H1 (cell line): ENCODE measurements at regions not wholly inside any gene's neighbourhood (a gene's known extent, or its start where the extent isn't known, plus 50 kb on each side); places are given as distances from the start of the nearest gene placed in this dataset.
"Not testable (repeated sequence)": the region's sequence is repeated elsewhere in the genome, so short reads cannot be mapped to it uniquely, and the experiment has no call there.

Experiments
- CTCF ChIA-PET: fragments of 300-600 bp; sonication (Branson Sonifier 250); formaldehyde crosslinking; loops from one replicate; lab custom pipeline; 2021; ENCODE audit not compliant: partially characterized antibody; lab: Charles Lee
- POLR2A ChIA-PET: fragments of 300-600 bp; sonication (Branson Sonifier 250); formaldehyde crosslinking; loops from one replicate; lab custom pipeline; 2021; ENCODE audit warnings: inconsistent platforms; ENCODE audit not compliant: partially characterized antibody; lab: Charles Lee
- DNase-seq, 2 experiments: peaks; one replicate each; pipeline versions ENCODE4 v3.0.0 to v3.0.0-alpha.2; 2010 to 2022; ENCODE audit warnings: low spot score in 2 of 2, low read depth in 1 of 2, mixed read lengths in 1 of 2
- FAIRE-seq: peaks from 2 replicates; lab custom pipeline; 2011; peaks lifted over from hg19 to GRCh38; lab: Jason Lieb, UNC
- H2AFZ ChIP-seq: 2 replicates; pipeline ENCODE4 v1.8.1; 2012; ENCODE audit warnings: low read length, inconsistent platforms
- H2AK5ac ChIP-seq: 2 replicates; pipeline ENCODE4 v1.6.1; 2013; ENCODE audit warnings: low read depth, low read length
- H2BK120ac ChIP-seq: replicated peaks from 2 replicates; pipeline ENCODE3; 2013; ENCODE audit warnings: low read depth, low read length, inconsistent platforms
- H2BK12ac ChIP-seq: 2 replicates; pipeline ENCODE4 v1.6.1; 2013; ENCODE audit warnings: low read depth, low read length
- H2BK15ac ChIP-seq: 2 replicates; pipeline ENCODE4 v1.6.1; 2013; ENCODE audit warnings: low read length
- H2BK20ac ChIP-seq: 2 replicates; pipeline ENCODE4 v1.6.1; 2013; ENCODE audit warnings: low read length
- H2BK5ac ChIP-seq: 2 replicates; pipeline ENCODE4 v1.6.1; 2013; ENCODE audit warnings: low read depth, low read length
- H3K14ac ChIP-seq: 2 replicates; pipeline ENCODE4 v1.6.1; 2013; ENCODE audit warnings: inconsistent platforms; ENCODE audit not compliant: insufficient read length
- H3K18ac ChIP-seq: 2 replicates; pipeline ENCODE4 v1.6.1; 2013; ENCODE audit warnings: low read length; ENCODE audit errors: extremely low read depth
- H3K23ac ChIP-seq: 2 replicates; pipeline ENCODE4 v1.6.1; 2013; ENCODE audit warnings: inconsistent platforms; ENCODE audit not compliant: insufficient read length
- H3K23me2 ChIP-seq: 2 replicates; pipeline ENCODE4 v1.6.1; 2013; ENCODE audit warnings: low read depth, low read length
- H3K27ac ChIP-seq: 2 replicates; pipeline ENCODE4 v1.6.1; 2011; ENCODE audit warnings: low read depth, low read length, inconsistent platforms
- H3K27me3 ChIP-seq, 4 experiments: replicated peaks in 1 of 4; 1 replicate in 1 of 4; 2 replicates in 3 of 4; pipeline versions ENCODE4 v1.6.1 to v1.8.1; 2011 to 2013; ENCODE audit warnings: low read length in 3 of 4, mild to moderate bottlenecking in 3 of 4, inconsistent platforms in 2 of 4, mixed read lengths in 2 of 4, moderate library complexity in 1 of 4; ENCODE audit not compliant: control insufficient read depth in 3 of 4, insufficient read depth in 3 of 4; ENCODE audit errors: extremely low read depth in 1 of 4
- H3K36me3 ChIP-seq, 4 experiments: 2 replicates each; pipeline versions ENCODE4 v1.6.1 to v1.8.1; 2011 to 2013; ENCODE audit warnings: mild to moderate bottlenecking in 4 of 4, low read length in 3 of 4, moderate library complexity in 2 of 4, control low read depth in 1 of 4, inconsistent platforms in 1 of 4; ENCODE audit not compliant: insufficient read depth in 4 of 4, control insufficient read depth in 2 of 4
- H3K4ac ChIP-seq: replicated peaks from 2 replicates; pipeline ENCODE3; 2013; ENCODE audit warnings: low read length, low read depth, mixed read lengths, inconsistent platforms; ENCODE audit not compliant: insufficient read length
- H3K4me1 ChIP-seq, 4 experiments: replicated peaks in 1 of 4; 1 replicate in 1 of 4; 2 replicates in 3 of 4; pipeline versions ENCODE4 v1.6.1 to v1.8.1; 2011 to 2013; ENCODE audit warnings: low read length in 3 of 4, inconsistent platforms in 2 of 4, mixed read lengths in 1 of 4; ENCODE audit not compliant: insufficient read depth in 4 of 4, control insufficient read depth in 3 of 4
- H3K4me2 ChIP-seq, 2 experiments: 2 replicates each; pipeline versions ENCODE4 v1.6.1 to v1.8.1; 2011 to 2013; ENCODE audit warnings: low read depth in 2 of 2, low read length in 2 of 2, control low read depth in 1 of 2, inconsistent platforms in 1 of 2, mild to moderate bottlenecking in 1 of 2; ENCODE audit not compliant: insufficient read depth in 1 of 2
- H3K4me3 ChIP-seq, 4 experiments: fragments of 200-600, 300-600 bp in 1 of 4; sonication (generic), shearing (Covaris generic), sonication (Bioruptor Twin) in 1 of 4; 2 replicates each; pipeline versions ENCODE4 v1.5.1 to v1.8.1; 2011 to 2016; ENCODE audit warnings: low read length in 4 of 4, low read depth in 3 of 4, control low read depth in 2 of 4, inconsistent platforms in 2 of 4, mild to moderate bottlenecking in 2 of 4, mixed read lengths in 1 of 4, moderate library complexity in 1 of 4; ENCODE audit not compliant: insufficient read depth in 2 of 4; ENCODE audit errors: extremely low read depth in 1 of 4
- H3K56ac ChIP-seq: replicated peaks from 2 replicates; pipeline ENCODE3; 2013; ENCODE audit warnings: low read depth, mild to moderate bottlenecking, mixed read lengths, low read length, inconsistent platforms; ENCODE audit not compliant: insufficient read length
- H3K79me1 ChIP-seq: 2 replicates; pipeline ENCODE4 v1.6.1; 2013; ENCODE audit warnings: low read depth, low read length, control low read depth
- H3K79me2 ChIP-seq, 2 experiments: 2 replicates each; pipeline versions ENCODE4 v1.6.1 to v1.8.1; 2012 to 2013; ENCODE audit warnings: low read length in 2 of 2, mild to moderate bottlenecking in 2 of 2, inconsistent platforms in 1 of 2; ENCODE audit not compliant: insufficient read depth in 2 of 2, control insufficient read depth in 1 of 2
- H3K9ac ChIP-seq, 4 experiments: replicated peaks in 1 of 4; 1 replicate in 1 of 4; 2 replicates in 3 of 4; pipeline versions ENCODE4 v1.6.1 to v1.8.1; 2011 to 2013; ENCODE audit warnings: low read depth in 3 of 4, low read length in 3 of 4, control low read depth in 2 of 4, mild to moderate bottlenecking in 2 of 4, moderate library complexity in 2 of 4, inconsistent platforms in 1 of 4; ENCODE audit errors: extremely low read depth in 1 of 4
- H3K9me3 ChIP-seq, 2 experiments: 2 replicates each; pipeline versions ENCODE4 v1.6.1 to v1.8.1; 2012 to 2013; ENCODE audit warnings: mild to moderate bottlenecking in 2 of 2, moderate library complexity in 2 of 2, control low read depth in 1 of 2, inconsistent platforms in 1 of 2, low read depth in 1 of 2, low read length in 1 of 2, mixed read lengths in 1 of 2; ENCODE audit not compliant: insufficient read depth in 2 of 2
- H4K20me1 ChIP-seq, 2 experiments: replicated peaks in 1 of 2; 2 replicates each; pipeline versions ENCODE3 to v1.8.1; 2011 to 2013; ENCODE audit warnings: inconsistent platforms in 2 of 2, low read length in 2 of 2, mild to moderate bottlenecking in 1 of 2; ENCODE audit not compliant: insufficient read depth in 2 of 2, control insufficient read depth in 1 of 2
- H4K5ac ChIP-seq: 2 replicates; pipeline ENCODE4 v1.6.1; 2013; ENCODE audit warnings: low read length, low read depth, mixed read lengths, inconsistent platforms; ENCODE audit not compliant: insufficient read length
- H4K8ac ChIP-seq: 2 replicates; pipeline ENCODE4 v1.8.0; 2013; ENCODE audit warnings: mild to moderate bottlenecking, moderate library complexity, low read length, inconsistent platforms; ENCODE audit not compliant: insufficient read depth; ENCODE audit errors: extremely low read depth
- H4K91ac ChIP-seq: replicated peaks from 2 replicates; pipeline ENCODE3; 2013; ENCODE audit warnings: low read length, mixed read lengths, inconsistent platforms; ENCODE audit not compliant: insufficient read length
- WGBS, 2 experiments: shearing (Covaris generic) in 1 of 2; methylation state at CpG; one replicate each; pipeline versions ENCODE4 v1.1.6 to v1.1.7; 2013 to 2015; ENCODE audit warnings: low lambda C conversion rate in 2 of 2, mixed read lengths in 2 of 2, inconsistent platforms in 1 of 2, low coverage in 1 of 2, missing lambda C conversion rate in 1 of 2; ENCODE audit not compliant: insufficient replicate concordance in 2 of 2, insufficient coverage in 1 of 2, insufficient read length in 1 of 2; ENCODE audit errors: extremely low coverage in 1 of 2, missing lambda C conversion rate in 1 of 2; 5-methylcytosine and 5-hydroxymethylcytosine counted together

DNA sequence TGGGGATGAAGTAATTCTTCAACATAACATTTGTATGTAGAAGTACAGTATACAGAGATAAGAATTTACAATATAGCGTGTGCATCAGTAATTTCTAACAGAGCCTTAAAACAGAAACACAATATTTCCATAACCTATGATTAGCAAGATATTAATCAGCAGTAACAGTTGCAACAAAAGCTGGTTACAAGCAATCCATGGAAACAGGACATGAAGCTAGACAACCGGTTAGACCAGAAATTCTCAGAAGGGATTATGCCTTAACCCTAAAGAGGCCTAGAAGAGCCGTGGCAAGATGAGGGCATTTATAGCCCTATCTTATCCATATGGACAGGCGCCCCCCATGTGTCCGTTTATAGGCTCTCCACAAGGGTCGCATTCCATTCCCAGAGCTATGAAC, 392.5 kb downstream of the PRELID2 start:
- H3K23me2 ChIP-seq, H4K5ac ChIP-seq, H2AK5ac ChIP-seq, H2BK12ac ChIP-seq, DNase-seq, FAIRE-seq, H3K14ac ChIP-seq, H3K9me3 ChIP-seq, H2BK20ac ChIP-seq, H3K79me2 ChIP-seq, H3K23ac ChIP-seq, H4K20me1 ChIP-seq, H2BK15ac ChIP-seq, POLR2A ChIA-PET, H3K36me3 ChIP-seq, H3K27ac ChIP-seq, CTCF ChIA-PET, H2AFZ ChIP-seq, H4K8ac ChIP-seq, H2BK5ac ChIP-seq, H3K27me3 ChIP-seq, H3K18ac ChIP-seq, H3K4me1 ChIP-seq, H4K91ac ChIP-seq, H3K9ac ChIP-seq, H3K4ac ChIP-seq, H3K4me3 ChIP-seq, H3K79me1 ChIP-seq, H3K4me2 ChIP-seq, H2BK120ac ChIP-seq, H3K56ac ChIP-seq: not testable (repeated sequence)
- WGBS, 2 experiments: 95% methylated on average over 6 of the region's 6 CpGs; no CpG with 5 or more reads in 1 of the 2 experiments
